GM12875 (cell line): ENCODE measurements at regions not wholly inside any gene's neighbourhood (a gene's known extent, or its start where the extent isn't known, plus 50 kb on each side); places are given as distances from the start of the nearest gene placed in this dataset.

Experiments
- H3K4me3 ChIP-seq: one replicate; pipeline ENCODE4 v1.5.1; 2011; ENCODE audit warnings: low read depth, low read length, control low read depth
- TF ChIP-seq, protein P1 (sequence below): IDR thresholded peaks from 2 replicates; pipeline ENCODE4 v1.5.1; 2011; ENCODE audit warnings: low read depth, mild to moderate bottlenecking, control low read depth, inconsistent platforms, low read length, moderate library complexity, borderline replicate concordance; ENCODE audit not compliant: insufficient read depth

DNA sequence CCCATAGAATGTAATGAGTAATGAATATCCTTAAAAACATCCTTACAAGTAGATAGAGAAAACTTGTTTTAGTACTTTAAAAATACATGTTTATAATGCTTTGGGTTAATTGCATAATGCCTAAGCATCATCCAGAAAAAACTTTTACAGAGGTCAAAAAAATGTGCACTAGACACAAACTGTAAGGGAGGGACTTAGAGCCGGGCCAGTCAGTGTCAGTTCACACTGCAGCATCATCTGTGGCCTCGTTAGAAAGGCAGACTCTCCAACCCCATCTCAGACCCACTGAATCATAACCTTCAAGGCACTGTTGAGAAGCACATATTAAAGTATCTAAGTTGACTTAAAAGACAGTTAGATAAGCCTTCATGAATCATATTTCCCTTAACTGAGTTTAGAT lies 230.1 kb upstream of the PRPS1L1 start:
- no peak overlapping the region for H3K4me3 ChIP-seq
- TF ChIP-seq, protein P1, sequence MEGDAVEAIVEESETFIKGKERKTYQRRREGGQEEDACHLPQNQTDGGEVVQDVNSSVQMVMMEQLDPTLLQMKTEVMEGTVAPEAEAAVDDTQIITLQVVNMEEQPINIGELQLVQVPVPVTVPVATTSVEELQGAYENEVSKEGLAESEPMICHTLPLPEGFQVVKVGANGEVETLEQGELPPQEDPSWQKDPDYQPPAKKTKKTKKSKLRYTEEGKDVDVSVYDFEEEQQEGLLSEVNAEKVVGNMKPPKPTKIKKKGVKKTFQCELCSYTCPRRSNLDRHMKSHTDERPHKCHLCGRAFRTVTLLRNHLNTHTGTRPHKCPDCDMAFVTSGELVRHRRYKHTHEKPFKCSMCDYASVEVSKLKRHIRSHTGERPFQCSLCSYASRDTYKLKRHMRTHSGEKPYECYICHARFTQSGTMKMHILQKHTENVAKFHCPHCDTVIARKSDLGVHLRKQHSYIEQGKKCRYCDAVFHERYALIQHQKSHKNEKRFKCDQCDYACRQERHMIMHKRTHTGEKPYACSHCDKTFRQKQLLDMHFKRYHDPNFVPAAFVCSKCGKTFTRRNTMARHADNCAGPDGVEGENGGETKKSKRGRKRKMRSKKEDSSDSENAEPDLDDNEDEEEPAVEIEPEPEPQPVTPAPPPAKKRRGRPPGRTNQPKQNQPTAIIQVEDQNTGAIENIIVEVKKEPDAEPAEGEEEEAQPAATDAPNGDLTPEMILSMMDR, result no peak

DNA sequence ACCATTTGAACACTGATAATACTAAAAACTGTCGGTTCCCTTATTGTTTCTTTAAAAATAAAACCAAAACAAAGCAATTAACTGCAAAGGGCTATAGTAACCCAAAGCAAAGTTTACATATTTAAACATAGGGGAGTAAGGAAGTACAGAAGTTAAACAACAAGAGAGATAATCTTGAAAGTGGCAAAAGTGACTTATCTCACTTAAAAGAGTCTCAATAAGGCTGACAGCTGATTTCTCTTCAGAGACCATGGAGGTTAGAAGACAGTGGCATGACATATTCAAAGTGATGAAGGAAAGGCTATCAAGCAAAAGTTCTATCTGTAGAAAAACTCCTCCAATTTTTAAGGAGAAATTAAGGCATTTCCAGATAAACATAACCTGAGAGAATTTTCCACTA lies 233.5 kb upstream of the HDAC9 start:
- H3K4me3 ChIP-seq, result no peak overlapping the region
- TF ChIP-seq, protein P1, result no peak

DNA sequence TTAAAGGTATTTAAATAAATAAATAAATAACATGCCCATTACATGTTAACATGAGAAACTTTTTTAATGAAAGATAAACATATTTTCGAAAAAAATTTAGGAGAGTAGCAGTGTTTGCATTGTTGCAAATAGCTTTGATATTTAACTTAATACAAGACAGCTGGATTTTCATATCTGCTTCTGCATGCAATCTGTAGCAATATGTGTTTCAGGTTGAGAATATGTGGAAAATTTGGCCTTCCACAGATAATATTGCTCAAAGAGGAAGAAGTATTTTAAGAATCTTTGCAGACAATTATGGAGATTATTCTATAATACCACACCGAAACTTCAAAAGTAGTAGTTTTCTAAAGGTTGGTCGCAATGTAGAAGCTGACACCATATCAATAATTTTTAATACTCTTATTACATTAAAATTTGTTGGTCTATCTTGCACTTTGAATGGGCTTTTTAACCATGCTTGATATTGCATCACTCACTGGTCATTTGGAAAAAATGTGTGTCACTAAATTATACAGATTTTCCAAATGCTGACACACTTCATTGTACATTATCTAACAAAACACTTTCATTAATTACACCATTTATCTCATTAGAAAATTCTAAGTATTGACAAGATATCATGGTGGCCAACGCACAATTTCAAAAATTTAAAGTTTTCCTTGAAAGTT lies 229.8 kb upstream of the HDAC9 start:
- H3K4me3 ChIP-seq, result no peak overlapping the region
- TF ChIP-seq, protein P1, result no peak

DNA sequence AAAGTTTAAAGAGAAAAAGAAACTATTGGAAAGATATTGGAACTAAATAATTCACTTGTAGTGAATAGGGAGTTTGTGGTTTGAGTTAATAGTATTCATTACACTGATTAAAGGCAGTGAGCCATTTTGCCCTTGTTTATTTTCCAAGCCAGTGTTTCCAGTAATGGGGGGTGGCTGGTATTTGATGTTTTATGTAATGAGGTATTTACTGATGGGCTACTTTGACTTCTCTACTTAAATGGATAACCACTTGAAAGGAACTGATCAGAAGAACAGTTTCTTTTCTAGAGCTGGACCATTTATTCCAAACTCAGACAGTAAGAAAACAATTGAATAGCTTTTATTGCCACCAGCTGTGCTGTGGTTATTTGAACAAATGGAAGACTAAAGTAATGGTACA lies 227.0 kb upstream of the HDAC9 start:
- H3K4me3 ChIP-seq, result no peak overlapping the region
- TF ChIP-seq, protein P1, result no peak

DNA sequence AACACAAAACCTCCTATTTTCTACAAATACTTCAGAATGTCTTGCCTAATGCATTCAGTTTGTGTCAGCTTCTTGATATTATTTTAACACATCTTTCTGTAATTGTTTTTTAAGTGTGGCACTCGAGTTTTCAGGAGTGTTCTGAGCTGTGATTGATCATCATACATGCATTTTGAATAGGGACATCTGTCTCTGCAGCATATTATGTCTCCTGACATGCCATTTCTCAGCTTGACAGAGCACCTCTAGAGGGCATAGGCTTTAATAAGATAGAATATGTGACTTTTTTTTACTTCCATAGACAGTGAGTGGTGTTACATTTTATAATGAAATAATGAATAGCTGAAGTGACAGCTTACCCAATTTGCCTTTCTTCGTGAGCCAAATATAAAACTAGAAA lies 219.2 kb upstream of the HDAC9 start:
- TF ChIP-seq, protein P1, result no peak
- H3K4me3 ChIP-seq, result no peak overlapping the region

DNA sequence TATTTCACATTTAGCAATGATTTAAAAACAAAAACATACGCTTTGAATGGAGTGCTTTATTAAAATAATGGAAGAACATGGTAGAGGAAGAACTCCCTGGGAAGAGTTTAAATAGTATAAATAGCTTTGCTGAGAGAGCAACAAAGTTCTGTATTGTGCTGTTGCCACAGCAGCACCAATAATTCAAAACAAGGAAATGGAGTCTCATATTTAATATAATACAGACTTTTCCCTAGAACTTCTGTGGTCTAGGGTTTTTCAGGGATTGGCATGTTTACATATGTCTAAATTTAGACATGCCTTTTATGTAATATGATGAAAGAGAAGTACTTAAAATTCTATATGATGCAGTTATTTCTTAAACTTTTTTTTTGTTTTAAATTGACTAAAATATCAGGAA lies 217.2 kb upstream of the HDAC9 start:
- TF ChIP-seq, protein P1, result no peak
- no peak overlapping the region for H3K4me3 ChIP-seq

DNA sequence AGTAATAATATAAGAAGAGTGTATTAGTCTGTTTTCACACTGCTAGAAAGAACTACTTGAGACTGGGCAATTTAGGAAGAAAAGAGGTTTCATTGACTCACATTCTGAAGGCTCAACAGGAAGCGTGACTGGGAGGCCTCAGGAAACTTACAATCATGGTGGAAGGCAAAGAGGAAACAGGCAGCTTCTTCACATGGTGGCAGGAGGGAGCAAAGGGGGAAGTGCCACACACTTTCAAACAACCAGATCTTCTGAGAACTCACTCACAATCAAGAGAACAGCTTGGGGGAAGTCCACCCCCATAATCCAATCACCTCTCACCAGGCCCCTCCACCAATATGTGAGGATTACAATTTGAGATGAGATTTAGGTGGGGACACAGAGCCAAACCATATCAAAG lies 212.5 kb upstream of the HDAC9 start:
- H3K4me3 ChIP-seq, result no peak overlapping the region
- TF ChIP-seq, protein P1, result no peak
